ENCODE measurements at regions not wholly inside any gene's neighbourhood (a gene's known extent, or its start where the extent isn't known, plus 50 kb on each side); places are given as distances from the start of the nearest gene placed in this dataset.
"Not testable (repeated sequence)": the region's sequence is repeated elsewhere in the genome, so short reads cannot be mapped to it uniquely, and the experiment has no call there.

GRCh38 chr1:57536749-57537423 lies 113.0 kb upstream of the DAB1 start:
- no peaks in the 10 kb centered on the region for H3K9me3 ChIP-seq
- TF ChIP-seq CTCF (IDR thresholded peaks at IDR 0.05) (no peak), POLR2AphosphoS5 (IDR thresholded peaks at IDR 0.05; ENCODE audit: insufficient read depth in 1 of 2, low read depth in 1 of 2) (no peak), POLR2A (IDR thresholded peaks at IDR 0.05) (no peak)
- H3K27me3 ChIP-seq, result no peaks in the 10 kb centered on the region
- H3K4me3 ChIP-seq, result no peak overlapping the region
- H3K4me1 ChIP-seq, result no peaks in the 10 kb centered on the region
- no peaks in the 10 kb centered on the region for H3K36me3 ChIP-seq
- intact Hi-C loops (cut with DNase I), result no loop called here
- no peak overlapping the region for H3K27ac ChIP-seq
- DNase-seq (ENCODE audit: extremely low spot score in 2 of 2), result no peak

GRCh38 chr1:57532299-57532698 lies 108.4 kb upstream of the DAB1 start:
- TF ChIP-seq POLR2A (IDR thresholded peaks at IDR 0.05) (no peak), POLR2AphosphoS5 (IDR thresholded peaks at IDR 0.05; ENCODE audit: insufficient read depth in 1 of 2, low read depth in 1 of 2) (no peak), CTCF (IDR thresholded peaks at IDR 0.05) (no peak)
- Histone ChIP-seq H3K4me3 (no peak overlapping the region), H3K9me3 (no peaks in the 10 kb centered on the region), H3K4me1 (no peaks in the 10 kb centered on the region), H3K36me3 (no peaks in the 10 kb centered on the region), H3K27ac (no peak overlapping the region), H3K27me3 (no peaks in the 10 kb centered on the region)
- no peak for DNase-seq (ENCODE audit: extremely low spot score in 2 of 2)
- intact Hi-C loops (cut with DNase I), result no loop called here

- H3K9me3 ChIP-seq, result not testable (repeated sequence)
These were observed 107.0 kb upstream of the DAB1 start for GRCh38 chr1:57530911-57531260.

GRCh38 chr1:57530206-57530910 lies 106.5 kb upstream of the DAB1 start:
- TF ChIP-seq CTCF (IDR thresholded peaks at IDR 0.05) (no peak), POLR2AphosphoS5 (IDR thresholded peaks at IDR 0.05; ENCODE audit: insufficient read depth in 1 of 2, low read depth in 1 of 2) (no peak), POLR2A (IDR thresholded peaks at IDR 0.05) (no peak)
- no peaks in the 10 kb centered on the region for H3K4me1 ChIP-seq
- DNase-seq (ENCODE audit: extremely low spot score in 2 of 2), result no peak
- no peaks in the 10 kb centered on the region for H3K27me3 ChIP-seq
- intact Hi-C loops (cut with DNase I), result no loop called here
- no peak overlapping the region for H3K4me3 ChIP-seq
- no peaks in the 10 kb centered on the region for H3K36me3 ChIP-seq
- H3K27ac ChIP-seq, result no peak overlapping the region
- H3K9me3 ChIP-seq, result no peaks in the 10 kb centered on the region

More at GRCh38 chr1:57530911-57531260, 107.0 kb upstream of the DAB1 start:
- H3K27ac ChIP-seq; H3K4me3 ChIP-seq; H3K36me3 ChIP-seq; H3K4me1 ChIP-seq; DNase-seq (ENCODE audit: extremely low spot score in 2 of 2); intact Hi-C loops (cut with DNase I); H3K27me3 ChIP-seq: not testable (repeated sequence)

- no peaks in the 10 kb centered on the region for H3K4me1 ChIP-seq
- no peak for DNase-seq (ENCODE audit: extremely low spot score in 2 of 2)
- no peaks in the 10 kb centered on the region for H3K9me3 ChIP-seq
- no peak overlapping the region for H3K4me3 ChIP-seq
- H3K27ac ChIP-seq, result no peak overlapping the region
- TF ChIP-seq POLR2A (IDR thresholded peaks at IDR 0.05) (no peak), POLR2AphosphoS5 (IDR thresholded peaks at IDR 0.05; ENCODE audit: insufficient read depth in 1 of 2, low read depth in 1 of 2) (no peak), CTCF (IDR thresholded peaks at IDR 0.05) (no peak)
- no peaks in the 10 kb centered on the region for H3K27me3 ChIP-seq
- no peaks in the 10 kb centered on the region for H3K36me3 ChIP-seq
- intact Hi-C loops (cut with DNase I), result no loop called here
These were observed 98.7 kb upstream of the DAB1 start for GRCh38 chr1:57522575-57522974.

All from vagina (tissue), 2 donors.